ENCODE measurements at regions not wholly inside any gene's neighbourhood (a gene's known extent, or its start where the extent isn't known, plus 50 kb on each side); places are given as distances from the start of the nearest gene placed in this dataset.

GRCh38 chr5:163569284-163569683, 63.9 kb downstream of the MAT2B start:
- Histone ChIP-seq H3K79me2 (ENCODE audit: insufficient read depth, low read length) (no peaks in the 10 kb centered on the region), H3K4me3 (ENCODE audit: insufficient read depth, low read length) (no peak overlapping the region), H3K9me3 (ENCODE audit: low read depth, low read length) (no peaks in the 10 kb centered on the region), H3K27me3 (ENCODE audit: insufficient read depth, low read length) (peaks cover 5% of the 10 kb centered on the region), H3K4me2 (ENCODE audit: insufficient read depth, low read length) (no peak overlapping the region), H2AFZ (ENCODE audit: low read length) (no peak overlapping the region), H4K20me1 (ENCODE audit: insufficient read depth, low read length) (no peaks in the 10 kb centered on the region), H3K36me3 (ENCODE audit: insufficient read depth, low read length) (no peaks in the 10 kb centered on the region), H3K27ac (ENCODE audit: low read depth, low read length) (no peak overlapping the region), H3K4me1 (ENCODE audit: insufficient read depth, low read length) (peaks cover 22% of the 10 kb centered on the region)
- no peak for DNase-seq (ENCODE audit: insufficient read length, low spot score, missing footprints)
- TF ChIP-seq CTCF (IDR thresholded peaks at IDR 0.05; ENCODE audit: extremely low read depth, low read depth, low read length): peak; percentile 44

GRCh38 chr5:163571744-163572143, 66.3 kb downstream of the MAT2B start:
- no peaks in the 10 kb centered on the region for H3K27me3 ChIP-seq (ENCODE audit: insufficient read depth, low read length)
- H3K79me2 ChIP-seq (ENCODE audit: insufficient read depth, low read length): no peaks in the 10 kb centered on the region
- H3K4me1 ChIP-seq (ENCODE audit: insufficient read depth, low read length): peaks cover 14% of the 10 kb centered on the region
- no peak overlapping the region for H3K4me3 ChIP-seq (ENCODE audit: insufficient read depth, low read length)
- H4K20me1 ChIP-seq (ENCODE audit: insufficient read depth, low read length): no peaks in the 10 kb centered on the region
- no peak for TF ChIP-seq CTCF (IDR thresholded peaks at IDR 0.05; ENCODE audit: extremely low read depth, low read depth, low read length)
- H2AFZ ChIP-seq (ENCODE audit: low read length): no peak overlapping the region
- H3K27ac ChIP-seq (ENCODE audit: low read depth, low read length): no peak overlapping the region
- no peak for DNase-seq (ENCODE audit: insufficient read length, low spot score, missing footprints)
- H3K36me3 ChIP-seq (ENCODE audit: insufficient read depth, low read length): no peaks in the 10 kb centered on the region
- peak overlapping the region; percentile 20 for H3K4me2 ChIP-seq (ENCODE audit: insufficient read depth, low read length)
- no peaks in the 10 kb centered on the region for H3K9me3 ChIP-seq (ENCODE audit: low read depth, low read length)

DNA sequence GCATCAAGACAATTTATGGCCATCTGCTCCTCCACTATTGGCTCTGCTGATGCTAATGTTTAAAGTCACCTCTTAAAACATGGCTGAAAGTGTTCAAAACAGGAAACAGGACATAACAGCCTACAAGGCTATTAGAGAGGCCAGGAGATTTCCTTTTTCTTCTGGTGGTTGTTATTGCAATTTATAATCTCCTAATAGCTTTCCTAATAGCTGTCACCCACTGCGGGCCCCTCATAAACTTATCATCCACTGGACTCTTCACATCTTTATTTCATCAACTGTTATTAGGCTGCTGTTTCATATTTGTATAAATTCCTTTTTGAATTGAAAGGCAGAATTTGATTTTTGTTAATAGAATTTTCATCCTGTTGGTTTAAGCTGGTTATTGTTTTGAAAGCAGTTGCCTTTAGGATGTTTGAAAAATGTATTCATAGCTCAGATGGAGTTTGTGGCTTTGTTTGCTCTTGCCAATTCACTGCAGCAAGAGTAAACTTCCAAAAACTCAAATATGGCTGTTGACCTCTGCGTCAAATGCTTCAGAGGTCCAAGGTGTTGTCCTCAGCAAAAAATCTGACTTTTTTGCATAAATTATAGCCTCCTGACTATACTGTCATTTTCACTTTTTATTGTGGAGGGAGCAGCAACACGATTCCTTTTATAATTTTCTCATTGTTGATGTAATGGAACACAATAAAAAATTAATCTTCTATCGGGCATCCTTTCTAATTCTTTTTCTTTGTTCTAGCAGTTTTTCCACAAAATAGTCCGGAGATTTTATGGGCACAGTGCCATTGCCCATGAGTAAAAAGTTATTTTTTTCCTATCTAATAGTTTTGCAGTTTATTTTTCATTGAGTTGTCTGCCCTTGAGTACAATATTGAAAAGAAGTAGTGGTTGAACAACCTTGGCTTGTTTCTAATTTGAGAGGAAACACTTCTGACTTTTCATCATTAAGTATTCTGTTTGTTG, 69.3 kb downstream of the MAT2B start:
- H3K27ac ChIP-seq (ENCODE audit: low read depth, low read length): no peak overlapping the region
- peaks cover 6% of the 10 kb centered on the region for H3K4me1 ChIP-seq (ENCODE audit: insufficient read depth, low read length)
- no peak overlapping the region for H3K4me3 ChIP-seq (ENCODE audit: insufficient read depth, low read length)
- no peaks in the 10 kb centered on the region for H3K9me3 ChIP-seq (ENCODE audit: low read depth, low read length)
- no peaks in the 10 kb centered on the region for H3K27me3 ChIP-seq (ENCODE audit: insufficient read depth, low read length)
- H2AFZ ChIP-seq (ENCODE audit: low read length): no peak overlapping the region
- no peaks in the 10 kb centered on the region for H4K20me1 ChIP-seq (ENCODE audit: insufficient read depth, low read length)
- no peak for TF ChIP-seq CTCF (IDR thresholded peaks at IDR 0.05; ENCODE audit: extremely low read depth, low read depth, low read length)
- DNase-seq (ENCODE audit: insufficient read length, low spot score, missing footprints): no peak
- H3K36me3 ChIP-seq (ENCODE audit: insufficient read depth, low read length): no peaks in the 10 kb centered on the region
- no peaks in the 10 kb centered on the region for H3K79me2 ChIP-seq (ENCODE audit: insufficient read depth, low read length)
- no peak overlapping the region for H3K4me2 ChIP-seq (ENCODE audit: insufficient read depth, low read length)

DNA sequence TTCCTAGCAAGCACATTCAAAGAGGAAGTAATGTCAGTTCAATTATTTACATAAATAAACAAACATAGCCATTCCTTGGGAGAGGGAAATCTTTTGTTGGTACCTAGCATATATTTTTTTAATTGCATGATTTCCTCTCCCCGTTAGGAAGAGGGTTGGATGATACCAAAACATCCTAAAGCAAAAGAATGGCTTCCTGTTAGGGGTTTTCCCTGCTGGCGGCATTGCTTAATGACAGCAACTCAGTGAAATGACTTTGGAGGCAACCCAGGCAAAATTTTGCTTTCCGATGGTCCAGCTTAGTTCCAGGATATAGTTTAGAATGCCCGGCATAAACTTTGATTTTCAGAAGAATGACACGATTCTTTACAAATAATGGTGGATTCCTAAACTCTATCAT, 73.2 kb downstream of the MAT2B start:
- TF ChIP-seq CTCF (IDR thresholded peaks at IDR 0.05; ENCODE audit: extremely low read depth, low read depth, low read length): no peak
- no peak overlapping the region for H3K4me3 ChIP-seq (ENCODE audit: insufficient read depth, low read length)
- no peaks in the 10 kb centered on the region for H3K27me3 ChIP-seq (ENCODE audit: insufficient read depth, low read length)
- no peaks in the 10 kb centered on the region for H4K20me1 ChIP-seq (ENCODE audit: insufficient read depth, low read length)
- H3K27ac ChIP-seq (ENCODE audit: low read depth, low read length): no peak overlapping the region
- H3K9me3 ChIP-seq (ENCODE audit: low read depth, low read length): no peaks in the 10 kb centered on the region
- no peaks in the 10 kb centered on the region for H3K4me1 ChIP-seq (ENCODE audit: insufficient read depth, low read length)
- no peaks in the 10 kb centered on the region for H3K79me2 ChIP-seq (ENCODE audit: insufficient read depth, low read length)
- no peak overlapping the region for H2AFZ ChIP-seq (ENCODE audit: low read length)
- peak overlapping the region; percentile 16 for H3K4me2 ChIP-seq (ENCODE audit: insufficient read depth, low read length)
- no peaks in the 10 kb centered on the region for H3K36me3 ChIP-seq (ENCODE audit: insufficient read depth, low read length)
- no peak for DNase-seq (ENCODE audit: insufficient read length, low spot score, missing footprints)
